IPS-20b (cell line): ENCODE measurements at regions not wholly inside any gene's neighbourhood (a gene's known extent, or its start where the extent isn't known, plus 50 kb on each side); places are given as distances from the start of the nearest gene placed in this dataset.

Source experiments
- H3K27ac ChIP-seq: one replicate; pipeline ENCODE4 v1.5.1; 2013; ENCODE audit warnings: low read length
- H3K27me3 ChIP-seq: 2 replicates; pipeline ENCODE4 v1.6.1; 2013; ENCODE audit warnings: mild to moderate bottlenecking, low read length, inconsistent platforms; ENCODE audit not compliant: insufficient read depth
- H3K36me3 ChIP-seq: 2 replicates; pipeline ENCODE4 v1.6.1; 2013; ENCODE audit warnings: low read depth, mild to moderate bottlenecking, inconsistent platforms, low read length, moderate library complexity; ENCODE audit not compliant: insufficient read depth
- H3K4me1 ChIP-seq: 2 replicates; pipeline ENCODE4 v1.6.1; 2013; ENCODE audit warnings: mild to moderate bottlenecking, control low read depth, inconsistent platforms, low read length, moderate library complexity; ENCODE audit not compliant: insufficient read depth
- H3K4me3 ChIP-seq: 2 replicates; pipeline ENCODE4 v1.5.1; 2013; ENCODE audit warnings: mild to moderate bottlenecking, low read length, inconsistent platforms
- H3K9ac ChIP-seq: 2 replicates; pipeline ENCODE4 v1.6.1; 2013; ENCODE audit warnings: low read depth, mild to moderate bottlenecking, inconsistent platforms, low read length, moderate library complexity
- H3K9me3 ChIP-seq: 2 replicates; pipeline ENCODE4 v1.6.1; 2013; ENCODE audit warnings: mild to moderate bottlenecking, low read depth, low read length, inconsistent platforms; ENCODE audit not compliant: insufficient read depth

- H3K9me3 ChIP-seq = peaks cover 11% of the 10 kb centered on the region
- no peaks in the 10 kb centered on the region; the same call in 1 of the 2 replicates for H3K27me3 ChIP-seq
- peaks cover 25% of the 10 kb centered on the region for H3K4me1 ChIP-seq
- H3K9ac ChIP-seq = peak overlapping the region; percentile 44; the same call in 1 of the 2 replicates
- no peaks in the 10 kb centered on the region for H3K36me3 ChIP-seq
- H3K4me3 ChIP-seq = peak overlapping the region; percentile 70
- H3K27ac ChIP-seq = no peak overlapping the region
Measured at GRCh38 chr14:23694949-23695663, 58.9 kb downstream of the DHRS2 start.

- Histone ChIP-seq H3K27me3 (no peaks in the 10 kb centered on the region; the same call in 1 of the 2 replicates), H3K4me3 (peak overlapping the region; percentile 70), H3K36me3 (no peaks in the 10 kb centered on the region), H3K9ac (peak overlapping the region; percentile 44; the same call in 1 of the 2 replicates), H3K4me1 (peaks cover 25% of the 10 kb centered on the region), H3K9me3 (peaks cover 6% of the 10 kb centered on the region), H3K27ac (no peak overlapping the region)
Measured at GRCh38 chr14:23695664-23695999, 59.5 kb downstream of the DHRS2 start.

GRCh38 chr14:23696701-23697239 lies 60.6 kb downstream of the DHRS2 start:
- H3K4me3 ChIP-seq = no peak overlapping the region
- peaks cover 6% of the 10 kb centered on the region for H3K9me3 ChIP-seq
- peaks cover 25% of the 10 kb centered on the region for H3K4me1 ChIP-seq
- H3K27ac ChIP-seq = no peak overlapping the region
- H3K27me3 ChIP-seq = no peaks in the 10 kb centered on the region; the same call in 1 of the 2 replicates
- H3K36me3 ChIP-seq = no peaks in the 10 kb centered on the region
- H3K9ac ChIP-seq = no peak overlapping the region

- H3K9me3 ChIP-seq = peaks cover 15% of the 10 kb centered on the region
- H3K4me3 ChIP-seq = no peak overlapping the region
- no peaks in the 10 kb centered on the region for H3K36me3 ChIP-seq
- H3K27ac ChIP-seq = no peak overlapping the region
- no peak overlapping the region for H3K9ac ChIP-seq
- peaks cover 25% of the 10 kb centered on the region for H3K4me1 ChIP-seq
- H3K27me3 ChIP-seq = no peaks in the 10 kb centered on the region; the same call in 1 of the 2 replicates
Measured at GRCh38 chr14:23697680-23698079, 61.5 kb downstream of the DHRS2 start.

GRCh38 chr14:23702656-23703426 lies 66.7 kb downstream of the DHRS2 start:
- Histone ChIP-seq H3K27ac (no peak overlapping the region), H3K27me3 (no peaks in the 10 kb centered on the region), H3K4me3 (no peak overlapping the region), H3K9me3 (peaks cover 58% of the 10 kb centered on the region), H3K9ac (no peak overlapping the region), H3K4me1 (no peaks in the 10 kb centered on the region), H3K36me3 (no peaks in the 10 kb centered on the region)

- peaks cover 69% of the 10 kb centered on the region for H3K9me3 ChIP-seq
- no peaks in the 10 kb centered on the region for H3K4me1 ChIP-seq
- no peaks in the 10 kb centered on the region for H3K27me3 ChIP-seq
- H3K9ac ChIP-seq = no peak overlapping the region
- H3K36me3 ChIP-seq = no peaks in the 10 kb centered on the region
- H3K4me3 ChIP-seq = no peak overlapping the region; the same call in 1 of the 2 replicates
- no peak overlapping the region for H3K27ac ChIP-seq
Measured at GRCh38 chr14:23704890-23705289, 68.7 kb downstream of the DHRS2 start.

- Histone ChIP-seq H3K9ac (no peak overlapping the region), H3K36me3 (no peaks in the 10 kb centered on the region), H3K27me3 (no peaks in the 10 kb centered on the region), H3K4me1 (no peaks in the 10 kb centered on the region), H3K4me3 (no peak overlapping the region), H3K27ac (no peak overlapping the region), H3K9me3 (peaks cover 56% of the 10 kb centered on the region)
Measured at GRCh38 chr14:23707415-23707814, 71.3 kb downstream of the DHRS2 start.

- H3K4me1 ChIP-seq = no peaks in the 10 kb centered on the region
- no peak overlapping the region for H3K9ac ChIP-seq
- no peaks in the 10 kb centered on the region for H3K36me3 ChIP-seq
- no peak overlapping the region for H3K27ac ChIP-seq
- peaks cover 47% of the 10 kb centered on the region for H3K9me3 ChIP-seq
- H3K4me3 ChIP-seq = no peak overlapping the region
- no peaks in the 10 kb centered on the region for H3K27me3 ChIP-seq
Measured at GRCh38 chr14:23708343-23708742, 72.2 kb downstream of the DHRS2 start.

GRCh38 chr14:23709923-23710322 lies 73.8 kb downstream of the DHRS2 start:
- Histone ChIP-seq H3K36me3 (no peaks in the 10 kb centered on the region), H3K9me3 (peaks cover 31% of the 10 kb centered on the region), H3K9ac (no peak overlapping the region), H3K27ac (no peak overlapping the region), H3K27me3 (no peaks in the 10 kb centered on the region), H3K4me1 (no peaks in the 10 kb centered on the region), H3K4me3 (no peak overlapping the region)

- H3K27me3 ChIP-seq = no peaks in the 10 kb centered on the region
- no peak overlapping the region for H3K27ac ChIP-seq
- no peaks in the 10 kb centered on the region for H3K36me3 ChIP-seq
- H3K9me3 ChIP-seq = peaks cover 17% of the 10 kb centered on the region
- no peak overlapping the region for H3K9ac ChIP-seq
- no peaks in the 10 kb centered on the region for H3K4me1 ChIP-seq
- H3K4me3 ChIP-seq = no peak overlapping the region
Measured at GRCh38 chr14:23712287-23712686, 76.1 kb downstream of the DHRS2 start.

- Histone ChIP-seq H3K36me3 (no peaks in the 10 kb centered on the region), H3K9me3 (no peaks in the 10 kb centered on the region), H3K9ac (no peak overlapping the region), H3K4me3 (no peak overlapping the region), H3K27me3 (no peaks in the 10 kb centered on the region), H3K4me1 (no peaks in the 10 kb centered on the region), H3K27ac (no peak overlapping the region)
Measured at GRCh38 chr14:23719225-23719985, 83.2 kb downstream of the DHRS2 start.
